ENCODE measurements at regions not wholly inside any gene's neighbourhood (a gene's known extent, or its start where the extent isn't known, plus 50 kb on each side); places are given as distances from the start of the nearest gene placed in this dataset.

- POLR2A ChIA-PET (ENCODE audit: low non-redundant PET) = no interaction called here
- Histone ChIP-seq H3K36me3 (ENCODE audit: insufficient read depth, low read length, poor library complexity, severe bottlenecking) (no peaks in the 10 kb centered on the region), H3K27me3 (replicated peaks; ENCODE audit: insufficient read depth, low read depth, low read length, poor library complexity) (no peaks in the 10 kb centered on the region), H3K4me1 (ENCODE audit: insufficient read depth, low read length, poor library complexity, severe bottlenecking) (no peaks in the 10 kb centered on the region), H3K9me3 (ENCODE audit: low read depth, low read length, poor library complexity, severe bottlenecking) (no peaks in the 10 kb centered on the region), H3K4me3 (ENCODE audit: low read depth, low read length, poor library complexity, severe bottlenecking) (no peak overlapping the region), H3K27ac (ENCODE audit: low read depth, low read length, poor library complexity, severe bottlenecking) (no peak overlapping the region)
- TF ChIP-seq CTCF (conservative IDR thresholded peaks at IDR 0.05; ENCODE audit: low read depth, low read length) (no peak), EZH2 (IDR thresholded peaks at IDR 0.05; ENCODE audit: borderline replicate concordance, low read depth, low read length, poor library complexity, severe bottlenecking) (no peak)
- no TSS peak for BruUV-seq (replicated peaks)
- CTCF ChIA-PET = no interaction called here
- DNase-seq (ENCODE audit: low spot score) = no peak
- intact Hi-C loops (cut with micrococcal nuclease; ENCODE audit: unreplicated experiment) = no loop called here
Observed at GRCh38 chr19:28463493-28464053, 749.4 kb downstream of the UQCRFS1 start.

- no peaks in the 10 kb centered on the region for H3K36me3 ChIP-seq (ENCODE audit: insufficient read depth, low read length, poor library complexity, severe bottlenecking)
- POLR2A ChIA-PET (ENCODE audit: low non-redundant PET) = no interaction called here
- no peaks in the 10 kb centered on the region for H3K4me1 ChIP-seq (ENCODE audit: insufficient read depth, low read length, poor library complexity, severe bottlenecking)
- CTCF ChIA-PET = no interaction called here
- no TSS peak for BruUV-seq (replicated peaks)
- DNase-seq (ENCODE audit: low spot score) = no peak
- H3K27ac ChIP-seq (ENCODE audit: low read depth, low read length, poor library complexity, severe bottlenecking) = no peak overlapping the region
- H3K4me3 ChIP-seq (ENCODE audit: low read depth, low read length, poor library complexity, severe bottlenecking) = no peak overlapping the region
- TF ChIP-seq EZH2 (IDR thresholded peaks at IDR 0.05; ENCODE audit: borderline replicate concordance, low read depth, low read length, poor library complexity, severe bottlenecking) (no peak), CTCF (conservative IDR thresholded peaks at IDR 0.05; ENCODE audit: low read depth, low read length) (no peak)
- H3K27me3 ChIP-seq (replicated peaks; ENCODE audit: insufficient read depth, low read depth, low read length, poor library complexity) = no peaks in the 10 kb centered on the region
- H3K9me3 ChIP-seq (ENCODE audit: low read depth, low read length, poor library complexity, severe bottlenecking) = peaks cover 8% of the 10 kb centered on the region
- intact Hi-C loops (cut with micrococcal nuclease; ENCODE audit: unreplicated experiment) = no loop called here
Observed at GRCh38 chr19:28457620-28458019, 755.3 kb downstream of the UQCRFS1 start.

GRCh38 chr19:28456708-28457320 lies 756.1 kb downstream of the UQCRFS1 start:
- peaks cover 8% of the 10 kb centered on the region for H3K9me3 ChIP-seq (ENCODE audit: low read depth, low read length, poor library complexity, severe bottlenecking)
- BruUV-seq (replicated peaks) = no TSS peak
- TF ChIP-seq CTCF (conservative IDR thresholded peaks at IDR 0.05; ENCODE audit: low read depth, low read length) (no peak), EZH2 (IDR thresholded peaks at IDR 0.05; ENCODE audit: borderline replicate concordance, low read depth, low read length, poor library complexity, severe bottlenecking) (no peak)
- POLR2A ChIA-PET (ENCODE audit: low non-redundant PET) = no interaction called here
- no peak overlapping the region for H3K4me3 ChIP-seq (ENCODE audit: low read depth, low read length, poor library complexity, severe bottlenecking)
- no peaks in the 10 kb centered on the region for H3K27me3 ChIP-seq (replicated peaks; ENCODE audit: insufficient read depth, low read depth, low read length, poor library complexity)
- CTCF ChIA-PET = no interaction called here
- no peaks in the 10 kb centered on the region for H3K4me1 ChIP-seq (ENCODE audit: insufficient read depth, low read length, poor library complexity, severe bottlenecking)
- DNase-seq (ENCODE audit: low spot score) = no peak
- intact Hi-C loops (cut with micrococcal nuclease; ENCODE audit: unreplicated experiment) = no loop called here
- no peak overlapping the region for H3K27ac ChIP-seq (ENCODE audit: low read depth, low read length, poor library complexity, severe bottlenecking)
- H3K36me3 ChIP-seq (ENCODE audit: insufficient read depth, low read length, poor library complexity, severe bottlenecking) = no peaks in the 10 kb centered on the region
